Right renal pelvis (tissue), 4 donors: ENCODE measurements at regions not wholly inside any gene's neighbourhood (a gene's known extent, or its start where the extent isn't known, plus 50 kb on each side); places are given as distances from the start of the nearest gene placed in this dataset.
"Not testable (repeated sequence)": the region's sequence is repeated elsewhere in the genome, so short reads cannot be mapped to it uniquely, and the experiment has no call there.

Source experiments
- DNase-seq, 4 donors: peaks; one replicate each; pipeline ENCODE4 v3.0.0-alpha.2; 2013; ENCODE audit warnings: low read depth in 4 of 4, low spot score in 3 of 4, missing footprints in 1 of 4

- no peak for DNase-seq
Measured at GRCh38 chr2:138902239-138902871, 122.2 kb upstream of the NXPH2 start.

- DNase-seq = no peak
Measured at GRCh38 chr2:138901530-138901929, 121.3 kb upstream of the NXPH2 start.

- DNase-seq = no peak
Measured at GRCh38 chr2:138898855-138899254, 118.7 kb upstream of the NXPH2 start.

- DNase-seq = no peak
Measured at GRCh38 chr2:138897274-138897673, 117.1 kb upstream of the NXPH2 start.

GRCh38 chr2:138893746-138894145, 113.6 kb upstream of the NXPH2 start:
- DNase-seq = no peak

- DNase-seq = no peak
Measured at GRCh38 chr2:138881126-138881525, 100.9 kb upstream of the NXPH2 start.

- DNase-seq = no peak
Measured at GRCh38 chr2:138879931-138880330, 99.7 kb upstream of the NXPH2 start.

- no peak for DNase-seq
Measured at GRCh38 chr2:138877421-138877820, 97.2 kb upstream of the NXPH2 start.

- DNase-seq = no peak
Measured at GRCh38 chr2:138874251-138874650, 94.1 kb upstream of the NXPH2 start.

GRCh38 chr2:138872116-138872515, 91.9 kb upstream of the NXPH2 start:
- not testable (repeated sequence) for DNase-seq

- DNase-seq = no peak
Measured at GRCh38 chr2:138871312-138871711, 91.1 kb upstream of the NXPH2 start.

GRCh38 chr2:138867341-138867740, 87.2 kb upstream of the NXPH2 start:
- DNase-seq = no peak

- no peak for DNase-seq
Measured at GRCh38 chr2:138866797-138867196, 86.6 kb upstream of the NXPH2 start.

- DNase-seq = no peak
Measured at GRCh38 chr2:138853761-138854160, 73.6 kb upstream of the NXPH2 start.

- DNase-seq = no peak
Measured at GRCh38 chr2:138853296-138853695, 73.1 kb upstream of the NXPH2 start.

GRCh38 chr2:138846216-138846821, 66.1 kb upstream of the NXPH2 start:
- peak in 2 of 4 donors; percentile 7 to 8 for DNase-seq

GRCh38 chr2:138842341-138842740, 62.2 kb upstream of the NXPH2 start:
- DNase-seq = no peak

- DNase-seq = no peak
Measured at GRCh38 chr2:138841459-138841858, 61.3 kb upstream of the NXPH2 start.

GRCh38 chr2:138838851-138839620, 58.8 kb upstream of the NXPH2 start:
- no peak for DNase-seq

GRCh38 chr2:138831691-138832090, 51.5 kb upstream of the NXPH2 start:
- DNase-seq = no peak

- no peak for DNase-seq
Measured at GRCh38 chr2:138831154-138831553, 51.0 kb upstream of the NXPH2 start.

- DNase-seq = no peak
Measured at GRCh38 chr2:138830547-138830946, 50.4 kb upstream of the NXPH2 start.
